Right atrium auricular region (tissue), 2 donors: ENCODE measurements at regions not wholly inside any gene's neighbourhood (a gene's known extent, or its start where the extent isn't known, plus 50 kb on each side); places are given as distances from the start of the nearest gene placed in this dataset.

Experiments
- DNase-seq: peaks from one replicate; pipeline ENCODE4 v3.0.0-alpha.2; 2019; ENCODE audit warnings: low spot score
- H3K27ac ChIP-seq, 2 donors: fragments of 200-600 bp; sonication (generic); 1 replicate in 1 of 2; 2 replicates in 1 of 2; pipeline ENCODE4 v1.5.1; 2016 to 2019
- H3K27me3 ChIP-seq, 2 donors: fragments of 200-600 bp; sonication (generic); one replicate each; pipeline versions ENCODE4 v1.5.1 to v1.6.0; 2017 to 2019
- H3K36me3 ChIP-seq: fragments of 200-600 bp; sonication (generic); one replicate; pipeline ENCODE4 v1.5.1; 2016
- H3K4me1 ChIP-seq, 2 donors: fragments of 200-600 bp; sonication (generic); one replicate each; pipeline versions ENCODE4 v1.5.1 to v1.6.0; 2017 to 2019
- H3K4me3 ChIP-seq, 2 donors: fragments of 200-600 bp; sonication (generic); 1 replicate in 1 of 2; 2 replicates in 1 of 2; pipeline ENCODE4 v1.5.1; 2017 to 2019; ENCODE audit warnings: mild to moderate bottlenecking in 1 of 2, moderate library complexity in 1 of 2
- H3K9me3 ChIP-seq, 2 donors: fragments of 200-600 bp; sonication (generic); one replicate each; pipeline ENCODE4 v1.5.1; 2019
- TF ChIP-seq, protein P1 (sequence below), 2 donors: fragments of 200-600 bp; sonication (generic); IDR thresholded peaks; one replicate each; pipeline ENCODE4 v1.5.1; 2019; ENCODE audit warnings: antibody characterized with exemption in 2 of 2

GRCh38 chr18:40652321-40652720 is 1302.7 kb upstream of the PIK3C3 start:
- no peaks in the 10 kb centered on the region for H3K36me3 ChIP-seq
- TF ChIP-seq, protein P1, sequence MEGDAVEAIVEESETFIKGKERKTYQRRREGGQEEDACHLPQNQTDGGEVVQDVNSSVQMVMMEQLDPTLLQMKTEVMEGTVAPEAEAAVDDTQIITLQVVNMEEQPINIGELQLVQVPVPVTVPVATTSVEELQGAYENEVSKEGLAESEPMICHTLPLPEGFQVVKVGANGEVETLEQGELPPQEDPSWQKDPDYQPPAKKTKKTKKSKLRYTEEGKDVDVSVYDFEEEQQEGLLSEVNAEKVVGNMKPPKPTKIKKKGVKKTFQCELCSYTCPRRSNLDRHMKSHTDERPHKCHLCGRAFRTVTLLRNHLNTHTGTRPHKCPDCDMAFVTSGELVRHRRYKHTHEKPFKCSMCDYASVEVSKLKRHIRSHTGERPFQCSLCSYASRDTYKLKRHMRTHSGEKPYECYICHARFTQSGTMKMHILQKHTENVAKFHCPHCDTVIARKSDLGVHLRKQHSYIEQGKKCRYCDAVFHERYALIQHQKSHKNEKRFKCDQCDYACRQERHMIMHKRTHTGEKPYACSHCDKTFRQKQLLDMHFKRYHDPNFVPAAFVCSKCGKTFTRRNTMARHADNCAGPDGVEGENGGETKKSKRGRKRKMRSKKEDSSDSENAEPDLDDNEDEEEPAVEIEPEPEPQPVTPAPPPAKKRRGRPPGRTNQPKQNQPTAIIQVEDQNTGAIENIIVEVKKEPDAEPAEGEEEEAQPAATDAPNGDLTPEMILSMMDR (IDR thresholded peaks at IDR 0.05), result no peak
- no peak for DNase-seq
- H3K27ac ChIP-seq, result no peak overlapping the region
- no peaks in the 10 kb centered on the region for H3K27me3 ChIP-seq
- no peaks in the 10 kb centered on the region for H3K4me1 ChIP-seq
- H3K4me3 ChIP-seq, result no peak overlapping the region
- no peaks in the 10 kb centered on the region for H3K9me3 ChIP-seq

- no peaks in the 10 kb centered on the region for H3K36me3 ChIP-seq
- H3K9me3 ChIP-seq, result no peaks in the 10 kb centered on the region
- no peaks in the 10 kb centered on the region for H3K27me3 ChIP-seq
- H3K4me3 ChIP-seq, result no peak overlapping the region
- no peak for DNase-seq
- no peaks in the 10 kb centered on the region for H3K4me1 ChIP-seq
- no peak overlapping the region for H3K27ac ChIP-seq
- TF ChIP-seq, protein P1 (IDR thresholded peaks at IDR 0.05), result no peak
These were observed 1303.9 kb upstream of the PIK3C3 start for GRCh38 chr18:40651163-40651562.

- Histone ChIP-seq H3K27me3 (no peaks in the 10 kb centered on the region), H3K9me3 (no peaks in the 10 kb centered on the region), H3K27ac (no peak overlapping the region), H3K4me3 (no peak overlapping the region), H3K36me3 (no peaks in the 10 kb centered on the region), H3K4me1 (no peaks in the 10 kb centered on the region)
- DNase-seq, result no peak
- TF ChIP-seq, protein P1 (IDR thresholded peaks at IDR 0.05), result no peak
These were observed 1312.3 kb upstream of the PIK3C3 start for GRCh38 chr18:40642692-40643229.

- TF ChIP-seq, protein P1 (IDR thresholded peaks at IDR 0.05), result no peak
- Histone ChIP-seq H3K4me1 (no peaks in the 10 kb centered on the region), H3K27me3 (no peaks in the 10 kb centered on the region), H3K9me3 (peaks cover 0 to 4% of the 10 kb centered on the region in 2 donors), H3K4me3 (no peak overlapping the region), H3K27ac (no peak overlapping the region), H3K36me3 (no peaks in the 10 kb centered on the region)
- no peak for DNase-seq
These were observed 1323.7 kb upstream of the PIK3C3 start for GRCh38 chr18:40631319-40631718.

DNA sequence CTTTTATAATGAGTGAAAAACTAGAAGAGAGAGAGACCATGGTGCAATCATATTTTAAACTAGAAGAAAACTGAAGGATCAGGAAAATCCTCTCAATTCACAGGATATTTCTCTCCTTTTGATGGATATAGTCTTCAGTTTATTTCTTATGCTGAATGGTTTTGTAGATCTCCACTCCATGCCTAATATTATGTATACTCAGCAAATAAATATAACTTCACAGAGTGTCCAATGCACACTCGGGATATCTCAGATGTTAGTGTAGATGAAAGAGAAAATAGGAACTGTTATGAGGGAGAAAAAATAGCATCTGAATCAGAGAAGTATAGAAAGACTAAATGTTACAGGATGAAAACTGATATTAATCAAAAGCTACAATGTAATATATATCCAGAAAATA is 1324.5 kb upstream of the PIK3C3 start:
- Histone ChIP-seq H3K4me3 (no peak overlapping the region), H3K27me3 (no peaks in the 10 kb centered on the region), H3K4me1 (no peaks in the 10 kb centered on the region), H3K36me3 (no peaks in the 10 kb centered on the region), H3K27ac (no peak overlapping the region), H3K9me3 (peaks cover 0 to 4% of the 10 kb centered on the region in 2 donors)
- no peak for DNase-seq
- TF ChIP-seq, protein P1 (IDR thresholded peaks at IDR 0.05), result no peak

DNA sequence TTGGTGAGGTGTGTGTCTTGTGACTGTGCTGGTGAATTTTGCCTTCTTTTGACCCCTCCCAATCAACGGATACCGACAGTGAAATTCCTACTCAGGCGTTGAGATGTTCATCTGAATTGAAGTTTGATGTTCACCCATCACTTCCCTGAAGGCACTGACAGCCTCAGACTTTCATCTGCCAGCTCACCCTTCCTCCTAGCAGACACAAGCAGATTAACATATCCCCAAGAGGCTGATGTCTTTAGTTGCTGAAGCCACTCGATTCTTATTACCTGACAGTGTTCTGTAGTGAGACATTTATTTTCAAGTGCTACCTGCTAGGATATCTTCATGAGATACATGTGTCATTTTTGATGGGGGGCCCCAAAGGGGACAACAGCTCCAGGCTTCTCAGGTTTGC is 1330.1 kb upstream of the PIK3C3 start:
- TF ChIP-seq, protein P1 (IDR thresholded peaks at IDR 0.05), result no peak
- Histone ChIP-seq H3K36me3 (no peaks in the 10 kb centered on the region), H3K4me3 (no peak overlapping the region), H3K27me3 (no peaks in the 10 kb centered on the region), H3K27ac (no peak overlapping the region), H3K9me3 (no peaks in the 10 kb centered on the region), H3K4me1 (no peaks in the 10 kb centered on the region)
- no peak for DNase-seq
